ENCODE measurements at regions not wholly inside any gene's neighbourhood (a gene's known extent, or its start where the extent isn't known, plus 50 kb on each side); places are given as distances from the start of the nearest gene placed in this dataset.

DNA sequence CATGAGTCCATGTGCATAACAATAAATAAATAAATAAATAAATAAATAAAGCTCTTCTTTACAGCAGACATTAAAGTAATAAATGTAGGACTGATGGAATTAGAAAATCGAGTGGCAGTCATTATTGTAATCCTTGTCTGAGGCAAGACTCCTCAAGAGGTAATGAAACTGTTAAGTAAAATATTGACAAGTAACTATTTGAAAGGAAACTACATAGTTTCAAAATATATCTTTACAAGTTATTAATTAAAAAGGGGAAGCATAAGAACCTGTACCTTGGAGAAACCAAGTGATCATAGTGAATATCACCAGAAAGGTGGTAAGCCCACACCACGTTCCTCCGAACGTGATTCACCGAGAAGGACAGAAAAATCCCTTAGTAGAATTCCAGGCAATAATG is 285.6 kb upstream of the SORCS1 start:
- DNase-seq: no peak

DNA sequence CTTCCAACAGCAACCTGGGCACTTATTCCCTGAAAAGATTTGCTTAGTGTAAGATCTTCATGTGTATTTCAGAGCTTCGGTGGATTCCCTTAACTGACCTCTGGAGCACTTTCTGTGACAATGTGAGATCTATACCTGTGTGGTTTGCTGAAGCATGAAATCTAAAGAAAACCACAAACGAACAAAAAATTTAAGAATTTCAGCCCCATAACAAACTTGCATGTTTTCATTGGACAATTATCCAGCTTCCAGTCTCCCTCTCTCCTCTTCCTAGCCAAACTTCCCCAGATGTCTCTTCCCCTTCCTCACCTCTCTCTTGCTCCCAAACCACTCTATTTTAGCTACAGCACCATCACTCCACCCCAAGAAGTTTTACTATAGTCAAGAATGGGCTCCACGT is 279.9 kb upstream of the SORCS1 start:
- no peak for DNase-seq

DNA sequence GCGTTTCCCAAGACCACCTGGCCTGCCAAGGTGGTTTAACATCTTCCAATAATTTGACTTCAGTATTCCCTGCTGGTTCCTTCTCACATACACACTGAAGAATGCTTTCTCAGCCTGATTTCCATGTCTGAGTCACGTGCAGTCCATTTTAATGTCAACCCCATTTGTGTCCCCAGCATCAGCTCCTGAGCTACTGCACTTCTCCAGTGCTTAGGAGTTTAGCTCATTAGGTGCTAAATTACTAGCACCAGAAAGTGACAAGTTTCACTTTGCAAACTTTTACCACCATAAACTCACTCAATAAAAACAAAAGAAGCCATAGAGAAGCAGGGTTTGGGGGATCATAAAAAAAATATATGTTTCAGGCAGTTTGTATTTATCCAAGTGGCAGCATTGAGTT is 279.3 kb upstream of the SORCS1 start:
- DNase-seq: no peak

DNA sequence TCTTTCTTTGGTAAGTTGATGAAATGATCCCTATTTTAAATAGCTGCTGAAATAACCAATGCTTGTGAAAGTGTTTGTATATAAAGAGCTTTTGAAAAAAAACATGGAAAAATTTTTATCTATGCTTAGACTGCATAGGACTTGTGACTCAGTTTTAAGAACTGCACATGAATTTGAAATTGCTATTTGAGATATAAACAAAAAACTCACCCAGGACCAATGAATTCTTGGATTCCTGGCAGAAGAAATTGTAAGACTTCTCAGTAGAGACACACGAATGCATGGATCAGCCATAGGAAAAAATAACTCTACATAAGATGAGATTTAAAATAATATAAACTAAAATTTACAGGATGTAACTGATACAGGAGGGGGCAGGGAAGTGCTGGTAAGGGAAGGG is 278.8 kb upstream of the SORCS1 start:
- DNase-seq: no peak

DNA sequence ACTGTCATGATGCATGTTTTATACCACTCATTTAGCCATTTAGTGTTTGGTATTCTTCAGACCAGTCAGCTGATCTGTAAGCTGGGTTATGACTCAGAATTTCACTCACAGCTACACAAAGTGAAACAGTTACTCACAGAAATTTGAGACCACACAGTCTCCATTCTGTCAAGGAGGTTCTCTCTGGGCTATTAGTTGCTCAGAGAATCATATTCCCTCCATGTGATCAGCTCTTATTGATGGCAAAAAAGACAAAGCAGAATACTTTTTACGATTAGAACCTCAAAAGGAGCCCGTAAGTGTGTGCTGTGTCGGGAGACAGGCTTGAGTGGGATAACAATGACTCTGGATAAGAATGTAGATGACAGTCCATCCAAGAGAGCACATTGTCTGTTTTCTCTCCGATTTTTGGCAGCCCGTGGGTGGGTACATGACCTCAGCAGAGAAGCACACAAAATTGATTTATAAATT is 277.6 kb upstream of the SORCS1 start:
- DNase-seq: no peak

DNA sequence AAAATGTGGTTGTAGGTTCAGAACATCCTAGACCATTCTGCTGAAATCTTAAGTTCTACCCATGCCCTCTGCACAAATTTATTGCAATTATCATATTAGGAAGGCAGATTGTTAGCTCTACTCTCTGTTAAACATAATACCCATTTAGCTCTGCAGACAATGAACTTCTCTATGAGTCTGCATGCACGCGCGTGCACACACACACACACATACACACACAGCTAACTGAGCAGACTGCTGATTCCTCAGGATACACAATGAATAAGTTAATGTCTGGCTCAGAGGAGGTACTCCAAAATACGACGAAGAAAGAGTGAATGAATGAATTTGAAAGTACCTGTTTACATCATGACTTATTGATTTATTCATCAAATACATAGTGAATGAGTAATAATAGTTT is 276.2 kb upstream of the SORCS1 start:
- DNase-seq: no peak

DNA sequence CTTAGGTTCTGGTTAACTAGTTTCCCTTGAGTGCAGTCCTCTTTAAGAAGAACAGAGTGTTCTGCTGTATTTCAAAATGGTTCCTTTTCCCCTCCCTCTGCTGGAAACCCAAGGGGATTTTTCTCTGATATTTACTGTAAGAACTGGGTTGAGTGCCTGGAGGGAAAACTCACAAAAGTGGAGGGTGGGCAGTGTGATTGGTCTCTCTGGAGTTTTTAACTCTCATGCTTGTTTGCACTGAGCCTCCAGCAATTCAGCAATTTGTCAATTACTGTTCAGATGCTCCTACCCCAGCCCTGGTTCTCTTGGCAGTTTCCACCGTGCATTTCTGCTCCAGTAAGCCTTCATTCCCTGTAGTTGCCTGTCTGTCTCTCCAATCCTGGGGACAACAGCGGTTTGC is 273.4 kb upstream of the SORCS1 start:
- no peak for DNase-seq

DNA sequence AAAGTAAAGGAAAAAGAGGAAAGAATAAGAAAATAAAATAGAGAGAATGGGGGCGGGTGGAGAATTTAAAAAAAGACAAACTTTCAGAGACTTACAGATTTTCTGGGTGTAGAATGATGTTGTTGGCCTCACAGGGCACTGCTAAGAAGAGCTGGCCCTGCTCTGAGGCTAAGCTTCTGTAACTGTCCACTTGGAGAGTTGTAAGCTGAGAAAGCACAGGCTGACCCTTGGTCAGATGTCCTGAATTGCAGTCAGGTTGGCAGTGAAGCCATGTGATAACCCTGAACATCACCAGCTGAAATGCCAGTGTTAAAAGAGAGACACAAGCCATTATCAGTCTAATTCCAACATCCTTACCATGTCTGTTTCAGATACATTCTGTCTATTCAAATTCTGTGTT is 272.1 kb upstream of the SORCS1 start:
- no peak for DNase-seq

DNA sequence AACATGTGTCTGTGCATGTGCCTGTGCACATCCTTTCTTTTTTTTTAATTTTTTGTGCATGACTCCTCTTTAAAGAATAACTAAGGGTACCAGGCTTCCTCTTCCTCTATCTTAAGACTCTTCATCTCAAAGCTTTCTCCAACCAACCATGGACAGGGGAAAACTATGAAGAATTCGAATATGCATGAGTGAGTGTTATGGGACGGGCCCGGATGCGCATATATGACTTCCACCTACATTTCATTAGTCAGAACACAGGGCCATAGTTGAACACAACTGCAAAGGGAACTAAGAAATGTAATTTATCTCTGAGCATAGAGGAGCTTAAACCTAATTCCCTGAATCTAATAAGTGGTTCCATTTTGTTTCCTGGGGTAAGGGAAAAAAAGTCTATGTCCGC is 270.3 kb upstream of the SORCS1 start:
- no peak for DNase-seq

DNA sequence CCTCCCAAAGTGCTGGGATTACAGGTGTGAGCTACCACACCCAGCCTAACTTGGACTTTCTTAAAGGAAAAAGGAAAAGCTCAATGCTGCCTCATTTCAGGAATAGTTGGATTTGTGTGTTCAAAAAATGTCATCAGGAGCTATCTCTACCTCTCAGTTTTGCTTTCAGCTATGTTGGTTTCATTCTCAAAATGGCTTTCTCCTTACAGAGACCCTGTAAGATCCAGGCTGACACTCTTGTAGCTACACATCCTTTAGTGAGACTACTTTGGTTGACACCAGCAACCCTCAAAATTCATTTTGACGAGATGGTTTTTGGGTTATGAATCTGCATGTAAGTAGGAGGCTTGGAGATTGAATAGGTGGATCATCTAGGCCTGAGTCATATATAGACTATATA is 269.7 kb upstream of the SORCS1 start:
- no peak for DNase-seq

DNA sequence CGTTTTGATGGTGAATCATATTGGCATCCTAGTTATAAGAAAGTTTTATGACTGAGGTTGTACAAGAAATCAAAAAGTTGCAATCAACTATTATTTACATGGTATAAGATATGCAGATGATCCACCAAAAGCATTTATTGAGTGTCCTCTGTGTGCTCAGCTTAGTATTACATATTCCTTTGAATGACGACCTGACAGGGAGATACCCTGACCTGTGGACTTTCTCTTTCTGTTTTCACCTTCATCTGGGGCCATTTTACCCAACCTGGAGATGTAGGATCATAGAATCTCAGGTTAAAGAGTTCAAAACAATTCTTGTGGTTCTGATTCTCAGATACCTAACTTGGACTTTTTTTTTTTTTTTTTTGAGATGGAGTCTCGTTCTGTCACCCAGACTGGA is 269.1 kb upstream of the SORCS1 start:
- DNase-seq: no peak

DNA sequence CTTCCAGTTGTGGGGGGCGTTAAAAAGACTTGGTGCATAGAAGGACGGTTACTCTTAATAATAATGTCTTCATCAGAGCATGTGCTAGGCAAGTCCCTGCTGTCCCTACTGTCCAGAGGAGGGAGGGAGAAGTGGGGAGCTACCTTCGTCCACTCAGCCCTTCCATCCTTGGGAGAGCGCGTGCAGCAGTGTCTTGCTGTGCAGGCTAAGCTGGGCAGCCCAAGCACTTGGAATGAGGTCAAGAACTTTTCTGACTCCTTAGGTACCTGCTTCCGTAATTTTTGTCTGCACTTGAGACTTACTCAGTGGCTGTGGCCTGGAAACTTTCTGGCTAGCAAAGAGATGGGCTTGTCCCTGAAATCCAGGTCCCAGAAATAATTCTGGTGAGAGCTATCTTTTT is 265.9 kb upstream of the SORCS1 start:
- no peak for DNase-seq

DNA sequence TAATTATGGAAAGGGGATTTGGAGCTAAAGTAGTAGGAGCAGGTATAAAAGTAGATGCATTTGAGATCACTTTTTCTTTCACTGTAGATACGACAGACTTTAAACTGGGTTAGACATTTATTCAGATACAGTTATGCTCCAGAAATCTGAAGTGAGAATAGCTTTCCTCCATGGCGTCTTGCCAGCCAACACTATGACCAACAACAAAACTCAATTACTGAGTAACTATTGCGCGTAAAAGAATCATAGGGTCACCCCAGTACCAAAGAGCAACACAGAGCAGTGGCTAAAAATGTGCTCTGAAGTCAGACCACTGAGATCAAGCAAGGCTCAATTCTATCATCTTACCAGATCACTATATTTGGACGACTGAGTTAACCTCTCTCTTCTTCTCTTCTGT is 262.5 kb upstream of the SORCS1 start:
- DNase-seq: no peak

DNA sequence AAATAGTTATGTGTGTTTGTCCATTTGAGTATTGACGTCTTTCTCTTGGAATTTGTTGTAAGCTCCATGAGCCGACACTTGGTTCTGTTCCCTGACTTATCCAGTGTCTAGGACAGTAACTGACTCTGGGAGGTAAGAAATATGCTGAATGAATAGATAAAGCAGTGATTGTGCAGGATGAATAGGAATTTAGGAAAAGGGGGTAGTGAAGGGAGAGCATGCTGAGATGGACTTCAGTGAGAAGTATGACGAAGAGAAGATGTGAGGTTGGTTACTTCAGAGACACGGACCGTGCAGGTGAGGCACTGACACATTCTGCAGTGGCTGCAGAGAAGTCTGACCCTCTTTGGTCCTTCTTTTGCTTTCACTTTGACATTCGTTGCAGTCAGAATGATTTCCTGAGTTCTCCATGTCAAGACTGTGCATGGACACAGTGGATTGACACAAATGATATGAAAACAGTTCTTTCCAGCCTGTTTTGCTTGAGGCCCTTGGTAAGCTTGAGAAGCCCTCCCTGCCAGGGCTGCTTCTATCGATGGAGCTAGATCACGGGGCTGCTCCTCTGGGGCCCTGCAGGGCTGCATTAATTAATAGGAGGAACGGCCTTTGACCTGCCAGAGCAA is 261.5 kb upstream of the SORCS1 start:
- DNase-seq: no peak

DNA sequence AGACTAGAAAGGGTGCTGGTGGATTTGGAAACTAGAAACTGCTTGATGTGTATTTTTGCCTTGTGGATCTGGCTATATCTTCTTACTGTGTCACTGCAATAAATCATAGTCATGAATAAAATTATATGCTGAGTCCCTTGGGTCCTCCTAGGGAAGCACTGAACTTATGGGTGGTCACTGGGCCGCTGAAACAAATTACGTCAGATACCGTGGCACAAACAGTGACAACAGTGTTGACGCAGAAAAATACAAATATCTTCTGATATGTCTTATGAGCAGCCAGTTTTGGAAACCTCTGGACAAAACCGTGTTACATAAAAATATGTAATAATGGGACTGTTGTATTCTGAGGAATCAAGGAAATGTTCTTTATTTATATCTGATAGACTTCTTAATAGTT is 260.1 kb upstream of the SORCS1 start:
- no peak for DNase-seq

DNA sequence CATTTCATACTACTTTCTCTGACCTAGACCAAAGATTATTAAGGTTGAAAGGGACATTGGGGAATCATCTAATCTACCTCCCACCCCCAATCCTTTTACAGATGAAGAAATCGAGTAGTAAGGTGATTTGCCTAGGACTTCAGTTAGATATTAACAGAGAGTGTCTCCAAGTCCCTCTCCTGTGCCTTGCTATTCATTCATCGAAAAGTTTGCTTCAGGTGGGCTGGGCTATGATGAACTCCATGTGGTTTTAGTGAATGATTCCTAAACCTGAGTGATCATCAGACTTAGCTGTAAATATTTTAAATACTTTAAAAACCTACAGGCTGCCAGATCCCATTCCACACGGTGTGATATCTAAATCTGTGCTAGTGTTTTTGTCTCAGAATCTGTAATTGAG is 259.4 kb upstream of the SORCS1 start:
- DNase-seq: no peak

DNA sequence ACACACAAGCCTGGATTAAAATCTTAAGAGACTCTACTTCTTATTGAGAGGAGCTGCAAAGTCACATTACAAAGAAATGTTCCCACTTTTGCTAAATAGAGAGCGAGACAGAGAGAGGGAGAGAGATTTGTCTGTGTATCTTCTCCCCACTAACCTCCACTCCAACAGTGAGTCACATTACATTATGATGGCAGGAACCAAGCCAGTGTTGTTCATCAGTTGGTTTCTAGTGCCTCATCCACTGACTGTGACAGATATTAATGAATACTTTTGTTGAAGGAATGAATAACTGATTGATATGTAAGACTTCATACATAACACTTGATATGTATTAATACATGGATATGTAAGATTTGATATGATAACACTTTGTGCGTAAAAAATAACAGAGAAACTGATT is 258.2 kb upstream of the SORCS1 start:
- no peak for DNase-seq

DNA sequence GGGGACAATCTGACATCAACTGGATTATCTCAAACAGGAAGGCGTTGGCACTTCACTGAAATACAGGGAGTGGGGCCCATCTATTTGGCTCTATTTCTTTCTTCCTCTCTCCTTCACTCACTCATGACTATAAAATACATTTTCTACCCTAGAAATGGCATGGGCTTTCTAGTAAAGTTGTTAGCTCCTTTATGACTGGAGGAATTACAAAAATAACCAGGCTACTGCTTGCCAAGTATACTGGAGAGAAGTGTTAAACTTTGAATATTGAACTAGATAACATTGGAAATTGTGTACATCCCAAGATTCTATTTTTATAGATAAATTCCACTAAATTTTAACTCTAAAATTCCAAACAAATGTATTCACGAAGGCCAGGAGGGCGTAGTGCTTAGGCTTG is 255.7 kb upstream of the SORCS1 start:
- DNase-seq: no peak

DNA sequence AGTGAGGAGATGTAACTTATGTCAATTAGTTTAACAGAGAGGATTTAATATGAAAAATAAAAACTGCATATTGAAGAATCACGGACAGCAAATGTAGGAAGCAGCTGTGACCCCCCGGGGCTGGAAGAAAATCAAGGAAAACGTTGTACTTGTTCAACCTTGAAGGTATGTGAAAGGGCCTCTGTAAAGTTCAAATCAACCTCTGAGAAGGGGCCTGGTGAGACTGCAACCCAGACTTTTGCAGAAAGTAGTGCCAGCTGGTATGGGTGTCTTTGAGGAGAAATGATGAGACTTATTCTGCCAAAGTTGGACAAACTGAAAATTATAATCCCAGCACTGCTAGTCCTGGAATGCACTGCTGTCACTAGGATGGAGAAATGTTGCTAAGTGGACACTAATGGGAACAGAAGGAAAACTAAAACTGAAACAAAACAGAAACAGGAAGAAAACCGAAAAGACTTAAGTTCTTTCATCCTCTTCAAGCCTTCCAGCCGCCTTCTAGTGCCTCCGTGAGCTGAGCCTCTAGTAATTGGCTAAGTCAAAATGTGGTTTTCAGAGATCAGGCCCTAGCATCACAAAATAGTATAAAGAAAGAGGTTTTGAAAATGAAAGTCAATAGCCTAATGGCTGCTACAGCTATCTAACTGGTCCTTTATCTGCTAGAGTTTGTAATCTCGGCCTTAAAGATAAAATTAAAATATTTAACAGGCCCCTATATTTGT is 253.7 kb upstream of the SORCS1 start:
- no peak for DNase-seq

DNA sequence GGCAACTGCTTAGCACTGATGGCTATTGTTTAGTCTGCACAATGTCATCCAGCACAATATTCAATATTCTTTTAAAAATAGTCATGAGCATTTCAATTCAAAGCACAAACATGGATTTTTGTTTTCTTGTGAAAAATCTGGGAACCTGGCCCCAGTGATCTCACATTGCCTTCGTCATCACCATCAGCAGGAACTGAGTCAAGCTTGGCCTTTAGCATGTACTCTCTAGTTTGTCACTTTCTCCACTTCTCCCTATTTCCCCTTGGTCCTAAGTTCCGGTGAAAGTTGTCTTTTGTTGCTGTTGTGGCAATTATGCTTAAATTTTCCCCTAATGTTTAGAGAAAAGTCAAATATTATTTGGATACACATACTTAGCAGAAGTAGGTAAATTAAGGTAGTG is 252.9 kb upstream of the SORCS1 start:
- DNase-seq: no peak

DNA sequence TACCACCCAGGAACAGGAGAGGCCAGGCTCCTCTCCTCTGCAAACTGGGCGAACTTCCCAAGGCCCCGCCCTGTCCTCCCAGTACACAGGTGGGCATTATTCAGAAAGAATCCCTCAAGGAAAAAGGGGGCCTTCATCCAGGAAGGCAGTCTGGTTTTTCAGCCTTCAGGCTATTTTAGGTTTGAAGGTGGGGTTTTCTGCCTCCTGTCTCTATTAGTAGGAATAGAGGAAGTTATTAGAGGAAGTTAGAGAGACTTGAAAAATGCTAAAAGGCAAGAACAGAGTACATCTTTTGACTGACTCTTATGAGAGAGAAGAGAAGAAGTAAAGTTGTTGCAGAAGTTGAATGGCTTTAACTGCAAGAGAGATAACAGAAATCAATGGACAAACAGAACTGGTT is 250.9 kb upstream of the SORCS1 start:
- DNase-seq: no peak

DNA sequence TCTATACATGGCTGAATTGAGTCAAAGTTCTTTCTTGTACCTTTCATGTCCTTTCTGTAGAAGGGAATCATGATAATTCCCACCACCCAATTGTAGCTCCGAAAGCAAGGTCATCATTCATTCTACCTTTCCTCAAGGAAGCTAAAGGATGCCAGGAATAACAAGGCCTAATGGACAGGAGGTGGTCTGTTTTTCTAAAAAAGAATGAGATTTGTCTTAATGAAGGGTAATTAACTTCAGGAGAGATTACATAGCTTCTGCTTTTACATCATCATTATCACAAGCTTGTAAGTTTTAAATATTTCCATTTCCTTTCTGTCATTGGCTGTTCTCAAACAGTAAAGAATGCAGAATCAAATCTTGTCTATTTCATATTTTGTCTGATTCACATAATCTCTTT is 249.5 kb upstream of the SORCS1 start:
- no peak for DNase-seq

DNA sequence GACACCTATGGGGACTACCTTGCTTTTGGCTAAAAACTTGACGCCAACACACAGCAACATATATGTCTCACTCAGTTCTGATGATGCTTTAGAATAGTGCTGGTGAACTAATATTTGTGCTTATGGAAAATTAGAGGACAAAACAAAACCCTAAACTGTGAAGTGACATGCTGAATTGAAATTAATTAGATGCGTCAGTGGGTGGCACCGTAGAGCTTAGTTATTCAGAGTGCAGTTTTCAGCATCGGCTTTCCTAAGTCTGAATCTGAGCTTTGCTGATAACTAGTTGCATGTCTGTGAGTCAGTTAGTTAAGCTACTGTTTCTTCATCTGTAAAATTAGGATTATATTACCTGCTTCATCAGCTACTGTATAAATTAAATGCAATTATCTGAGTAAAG is 245.0 kb upstream of the SORCS1 start:
- no peak for DNase-seq

DNA sequence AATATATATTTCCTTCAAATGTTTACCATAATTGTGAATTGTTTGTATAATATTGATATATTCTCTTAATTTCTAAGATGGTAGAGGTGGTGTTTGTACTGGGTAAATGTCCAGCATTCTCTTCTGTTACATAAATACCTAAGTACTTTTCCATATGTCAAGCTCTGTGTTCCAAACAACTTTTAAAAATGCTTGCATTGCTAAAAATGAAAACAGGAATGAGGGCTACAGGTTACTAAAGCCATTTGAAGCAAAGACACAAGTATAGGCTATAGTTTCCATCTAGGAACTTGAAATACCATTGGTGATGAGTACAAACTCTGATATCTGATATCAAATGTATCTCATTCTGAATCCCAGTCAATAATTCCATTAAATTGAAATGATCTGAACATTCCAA is 233.6 kb upstream of the SORCS1 start:
- DNase-seq: no peak

DNA sequence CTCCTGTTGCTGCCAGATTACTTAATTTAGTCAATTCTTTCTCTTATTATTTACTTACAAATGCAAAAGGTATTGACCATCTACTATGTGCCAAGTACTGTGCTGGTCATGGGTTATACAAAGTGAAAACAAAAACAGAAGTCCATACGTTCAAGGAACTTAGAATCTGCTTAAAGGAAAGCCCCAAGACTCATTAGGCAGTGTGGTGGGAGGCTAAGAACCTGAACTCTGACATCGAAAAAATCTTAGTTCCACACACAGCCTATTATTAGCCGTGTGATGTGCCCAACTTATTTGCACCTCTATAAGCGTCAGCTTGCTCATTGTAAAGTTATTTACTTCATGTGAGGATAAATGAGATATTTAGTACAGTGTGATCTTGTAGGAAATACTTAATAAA is 227.4 kb upstream of the SORCS1 start:
- DNase-seq: no peak

Data from CD4-positive, alpha-beta T cell treated with Interferon alpha-2 for 1 hour (primary cell).